WTC11 (cell line): ENCODE measurements at regions not wholly inside any gene's neighbourhood (a gene's known extent, or its start where the extent isn't known, plus 50 kb on each side); places are given as distances from the start of the nearest gene placed in this dataset.

ENCODE experiments used
- ATAC-seq: fragments of 200-7000 bp; cut with Tn5 transposase; 2 replicates; pipeline ENCODE4 v1.10.0; 2021; ENCODE audit warnings: mild to moderate bottlenecking, moderate library complexity
- CTCF ChIA-PET: fragments of 300-600 bp; sonication (Branson Sonifier 250); formaldehyde crosslinking; loops from one replicate; lab custom pipeline; 2021; ENCODE audit warnings: antibody characterized with exemption; lab: Charles Lee
- POLR2A ChIA-PET: fragments of 350-600 bp; sonication (Branson Sonifier 250); formaldehyde crosslinking; loops from one replicate; lab custom pipeline; 2021; ENCODE audit warnings: antibody characterized with exemption; lab: Charles Lee
- DNase-seq: peaks from one replicate; pipeline ENCODE4 v3.0.0; 2021; ENCODE audit warnings: low spot score
- H3K27ac Mint-ChIP-seq: 2 replicates; pipeline ENCODE4 v1.8.0; 2021; ENCODE audit warnings: mixed read lengths
- H3K27me3 Mint-ChIP-seq: 2 replicates; pipeline ENCODE4 v1.8.0; 2021; ENCODE audit warnings: low read depth, mild to moderate bottlenecking, moderate library complexity, mixed read lengths
- H3K36me3 Mint-ChIP-seq: 2 replicates; pipeline ENCODE4 v1.8.0; 2021; ENCODE audit warnings: mixed read lengths
- H3K4me1 Mint-ChIP-seq: 2 replicates; pipeline ENCODE4 v1.8.0; 2022; ENCODE audit warnings: mixed read lengths
- H3K4me3 Mint-ChIP-seq: 2 replicates; pipeline ENCODE4 v1.8.0; 2021; ENCODE audit warnings: mild to moderate bottlenecking, moderate library complexity, mixed read lengths
- H3K9me3 Mint-ChIP-seq: 2 replicates; pipeline ENCODE4 v1.8.0; 2021; ENCODE audit warnings: mixed read lengths
- CTCF ChIP-seq: fragments of 200-600 bp; IDR thresholded peaks from 2 replicates; pipeline ENCODE4 v1.8.0; 2022; ENCODE audit warnings: antibody characterized with exemption
- E2F5 ChIP-seq: sonication (generic); formaldehyde crosslinking; IDR thresholded peaks from 2 replicates; pipeline ENCODE4 v1.8.1; 2022; ENCODE audit warnings: mild to moderate bottlenecking, moderate library complexity, missing genetic modification reagents
- FOXJ3 ChIP-seq: sonication (generic); formaldehyde crosslinking; IDR thresholded peaks from 2 replicates; pipeline ENCODE4 v1.9.0; 2021; ENCODE audit warnings: missing genetic modification reagents, mild to moderate bottlenecking, borderline replicate concordance
- FOXK1 ChIP-seq: sonication (generic); formaldehyde crosslinking; IDR thresholded peaks from 2 replicates; pipeline ENCODE4 v1.8.0; 2022; ENCODE audit warnings: mild to moderate bottlenecking, moderate library complexity, missing genetic modification reagents
- FOXP1 ChIP-seq: sonication (generic); formaldehyde crosslinking; IDR thresholded peaks from 2 replicates; pipeline ENCODE4 v1.8.0; 2022; ENCODE audit warnings: missing genetic modification reagents, mild to moderate bottlenecking, moderate library complexity, borderline replicate concordance
- IRF2 ChIP-seq: sonication (generic); formaldehyde crosslinking; IDR thresholded peaks from 2 replicates; pipeline ENCODE4 v1.8.0; 2022; ENCODE audit warnings: low read depth, missing genetic modification reagents, borderline replicate concordance
- NR2C2 ChIP-seq: sonication (generic); formaldehyde crosslinking; IDR thresholded peaks from 2 replicates; pipeline ENCODE4 v1.8.0; 2022; ENCODE audit warnings: mild to moderate bottlenecking, missing genetic modification reagents
- PRDM15 ChIP-seq: sonication (generic); formaldehyde crosslinking; IDR thresholded peaks from 2 replicates; pipeline ENCODE4 v1.8.0; 2022; ENCODE audit warnings: missing genetic modification reagents
- SMAD4 ChIP-seq: sonication (generic); formaldehyde crosslinking; IDR thresholded peaks from 2 replicates; pipeline ENCODE4 v1.8.0; 2022; ENCODE audit warnings: mild to moderate bottlenecking, missing genetic modification reagents
- ZBTB43 ChIP-seq: sonication (generic); formaldehyde crosslinking; IDR thresholded peaks from 2 replicates; pipeline ENCODE4 v1.8.1; 2023; ENCODE audit warnings: mild to moderate bottlenecking, missing genetic modification reagents
- ZMAT4 ChIP-seq: fragments of 250-450 bp; sonication (Bioruptor Pico); IDR thresholded peaks from 2 replicates; pipeline ENCODE4 v1.9.0; 2021; ENCODE audit warnings: mild to moderate bottlenecking
- ZNF121 ChIP-seq: sonication (generic); formaldehyde crosslinking; IDR thresholded peaks from 2 replicates; pipeline ENCODE4 v1.8.0; 2023; ENCODE audit warnings: missing genetic modification reagents

- TF ChIP-seq FOXP1 (CRISPR knock-in tag) = no peak
- TF ChIP-seq FOXJ3 (CRISPR knock-in tag) = no peak
Measured at GRCh38 chr13:76795701-76796695, 90.2 kb downstream of the KCTD12 start (continued).

- H3K9me3 Mint-ChIP-seq = no peaks in the 10 kb centered on the region
- H3K27ac Mint-ChIP-seq = peak overlapping the region; percentile 80
- peaks cover 21% of the 10 kb centered on the region for H3K4me1 Mint-ChIP-seq
- POLR2A ChIA-PET = no interaction called here
- ATAC-seq (no peak), DNase-seq (no peak)
- H3K27me3 Mint-ChIP-seq = no peaks in the 10 kb centered on the region
- TF ChIP-seq SMAD4 (CRISPR knock-in tag) (no peak), E2F5 (CRISPR knock-in tag) (no peak), ZMAT4 (no peak), PRDM15 (CRISPR knock-in tag) (no peak), CTCF (no peak), FOXK1 (no peak), IRF2 (CRISPR knock-in tag) (no peak), NR2C2 (no peak), ZBTB43 (CRISPR knock-in tag) (no peak), ZNF121 (CRISPR knock-in tag) (no peak)
- no peak overlapping the region for H3K4me3 Mint-ChIP-seq
- CTCF ChIA-PET = interaction anchor here (0.6 kb wide), 1 partner anchor 187 kb away, joined by 3 read pairs; no protein-coding TSS in a partner anchor
- no peaks in the 10 kb centered on the region for H3K36me3 Mint-ChIP-seq
Measured at GRCh38 chr13:76792731-76793347, 93.4 kb downstream of the KCTD12 start.
